Hepatocyte (in vitro differentiated cells): ENCODE measurements at regions not wholly inside any gene's neighbourhood (a gene's known extent, or its start where the extent isn't known, plus 50 kb on each side); places are given as distances from the start of the nearest gene placed in this dataset.

ENCODE experiments used
- EZH2 ChIP-seq: fragments of 200-600 bp; sonication (generic); IDR thresholded peaks from 2 replicates; pipeline ENCODE4 v1.6.1; 2016; ENCODE audit warnings: antibody characterized with exemption, mild to moderate bottlenecking, borderline replicate concordance
- EZH2phosphoT487 ChIP-seq: fragments of 200-600 bp; sonication (generic); IDR thresholded peaks from one replicate; pipeline ENCODE4 v1.6.1; 2018; ENCODE audit warnings: antibody characterized with exemption, mild to moderate bottlenecking, low read depth, moderate library complexity; ENCODE audit not compliant: unreplicated experiment, severe bottlenecking
- TF ChIP-seq, protein P1 (sequence below): fragments of 200-600 bp; sonication (generic); IDR thresholded peaks from 2 replicates; pipeline ENCODE4 v1.5.1; 2016; ENCODE audit warnings: antibody characterized with exemption, mild to moderate bottlenecking; ENCODE audit not compliant: poor library complexity

DNA sequence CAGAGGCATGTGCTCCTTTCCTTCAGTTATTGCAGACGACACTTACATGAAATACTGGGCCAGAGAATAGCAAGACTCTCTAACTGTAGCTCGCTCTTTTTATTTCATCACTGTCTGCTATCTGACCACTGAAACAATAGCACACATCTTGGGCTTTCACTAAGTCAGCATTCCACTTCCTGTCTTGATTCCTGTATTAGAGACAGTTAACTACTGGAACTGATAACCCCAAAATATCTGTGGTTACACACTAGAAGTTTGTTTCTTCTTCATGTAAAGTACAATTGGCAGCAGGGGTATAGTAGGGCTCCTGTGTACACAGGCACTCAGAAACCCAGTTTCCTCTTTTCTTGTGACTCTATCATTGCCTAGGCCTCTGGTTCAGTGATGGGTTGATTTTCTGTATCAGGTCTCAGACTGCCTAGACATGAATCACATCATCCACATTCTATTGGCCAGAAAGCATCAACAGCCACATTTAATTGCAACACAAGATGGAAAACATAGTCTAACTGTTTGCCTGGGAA lies 230.2 kb upstream of the CD96 start:
- TF ChIP-seq, protein P1, sequence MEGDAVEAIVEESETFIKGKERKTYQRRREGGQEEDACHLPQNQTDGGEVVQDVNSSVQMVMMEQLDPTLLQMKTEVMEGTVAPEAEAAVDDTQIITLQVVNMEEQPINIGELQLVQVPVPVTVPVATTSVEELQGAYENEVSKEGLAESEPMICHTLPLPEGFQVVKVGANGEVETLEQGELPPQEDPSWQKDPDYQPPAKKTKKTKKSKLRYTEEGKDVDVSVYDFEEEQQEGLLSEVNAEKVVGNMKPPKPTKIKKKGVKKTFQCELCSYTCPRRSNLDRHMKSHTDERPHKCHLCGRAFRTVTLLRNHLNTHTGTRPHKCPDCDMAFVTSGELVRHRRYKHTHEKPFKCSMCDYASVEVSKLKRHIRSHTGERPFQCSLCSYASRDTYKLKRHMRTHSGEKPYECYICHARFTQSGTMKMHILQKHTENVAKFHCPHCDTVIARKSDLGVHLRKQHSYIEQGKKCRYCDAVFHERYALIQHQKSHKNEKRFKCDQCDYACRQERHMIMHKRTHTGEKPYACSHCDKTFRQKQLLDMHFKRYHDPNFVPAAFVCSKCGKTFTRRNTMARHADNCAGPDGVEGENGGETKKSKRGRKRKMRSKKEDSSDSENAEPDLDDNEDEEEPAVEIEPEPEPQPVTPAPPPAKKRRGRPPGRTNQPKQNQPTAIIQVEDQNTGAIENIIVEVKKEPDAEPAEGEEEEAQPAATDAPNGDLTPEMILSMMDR = no peak
- no peak for TF ChIP-seq EZH2
- no peak for TF ChIP-seq EZH2phosphoT487
